Middle frontal gyrus (tissue), 1 donor: ENCODE measurements at regions not wholly inside any gene's neighbourhood (a gene's known extent, or its start where the extent isn't known, plus 50 kb on each side); places are given as distances from the start of the nearest gene placed in this dataset.
"Not testable (repeated sequence)": the region's sequence is repeated elsewhere in the genome, so short reads cannot be mapped to it uniquely, and the experiment has no call there.

Experiments used
- DNase-seq: peaks from one replicate; pipeline ENCODE4 v3.0.0-alpha.2; 2015; ENCODE audit warnings: low spot score; ENCODE audit errors: extremely low spot score

GRCh38 chr13:18240086-18240485, 941.5 kb downstream of the TUBA3C start:
- DNase-seq, result not testable (repeated sequence)

GRCh38 chr13:18238586-18238985, 943.0 kb downstream of the TUBA3C start:
- DNase-seq, result not testable (repeated sequence)

- no peak for DNase-seq
These were observed 945.2 kb downstream of the TUBA3C start for GRCh38 chr13:18236528-18236815.

- no peak for DNase-seq
These were observed 945.7 kb downstream of the TUBA3C start for GRCh38 chr13:18235756-18236527.

- DNase-seq, result no peak
These were observed 946.5 kb downstream of the TUBA3C start for GRCh38 chr13:18235172-18235571.

GRCh38 chr13:18234451-18234850, 947.2 kb downstream of the TUBA3C start:
- DNase-seq, result not testable (repeated sequence)

GRCh38 chr13:18233783-18234299, 947.8 kb downstream of the TUBA3C start:
- DNase-seq, result no peak

GRCh38 chr13:18232994-18233782, 948.4 kb downstream of the TUBA3C start:
- no peak for DNase-seq

- DNase-seq, result no peak
These were observed 949.2 kb downstream of the TUBA3C start for GRCh38 chr13:18232298-18232993.

GRCh38 chr13:18224411-18224810, 957.2 kb downstream of the TUBA3C start:
- not testable (repeated sequence) for DNase-seq

GRCh38 chr13:18214689-18215088, 966.9 kb downstream of the TUBA3C start:
- DNase-seq, result not testable (repeated sequence)

- not testable (repeated sequence) for DNase-seq
These were observed 968.1 kb downstream of the TUBA3C start for GRCh38 chr13:18213511-18213910.

- DNase-seq, result no peak
These were observed 968.8 kb downstream of the TUBA3C start for GRCh38 chr13:18212873-18213272.

- DNase-seq, result peak; percentile 6
These were observed 969.7 kb downstream of the TUBA3C start for GRCh38 chr13:18211752-18212560.

GRCh38 chr13:18204614-18205178, 976.9 kb downstream of the TUBA3C start:
- DNase-seq, result not testable (repeated sequence)

GRCh38 chr13:18195365-18195678, 986.3 kb downstream of the TUBA3C start:
- DNase-seq, result not testable (repeated sequence)

GRCh38 chr13:18194631-18195364, 986.8 kb downstream of the TUBA3C start:
- not testable (repeated sequence) for DNase-seq

- not testable (repeated sequence) for DNase-seq
These were observed 987.5 kb downstream of the TUBA3C start for GRCh38 chr13:18194104-18194503.
